Embryonic facial prominence (tissue), 1 donor: ENCODE measurements at regions not wholly inside any gene's neighbourhood (a gene's known extent, or its start where the extent isn't known, plus 50 kb on each side); places are given as distances from the start of the nearest gene placed in this dataset.
"Not testable (repeated sequence)": the region's sequence is repeated elsewhere in the genome, so short reads cannot be mapped to it uniquely, and the experiment has no call there.

Experiments
- DNase-seq: peaks from one replicate; pipeline ENCODE4 v3.0.0-alpha.2; 2016; ENCODE audit errors: extremely low spot score

DNA sequence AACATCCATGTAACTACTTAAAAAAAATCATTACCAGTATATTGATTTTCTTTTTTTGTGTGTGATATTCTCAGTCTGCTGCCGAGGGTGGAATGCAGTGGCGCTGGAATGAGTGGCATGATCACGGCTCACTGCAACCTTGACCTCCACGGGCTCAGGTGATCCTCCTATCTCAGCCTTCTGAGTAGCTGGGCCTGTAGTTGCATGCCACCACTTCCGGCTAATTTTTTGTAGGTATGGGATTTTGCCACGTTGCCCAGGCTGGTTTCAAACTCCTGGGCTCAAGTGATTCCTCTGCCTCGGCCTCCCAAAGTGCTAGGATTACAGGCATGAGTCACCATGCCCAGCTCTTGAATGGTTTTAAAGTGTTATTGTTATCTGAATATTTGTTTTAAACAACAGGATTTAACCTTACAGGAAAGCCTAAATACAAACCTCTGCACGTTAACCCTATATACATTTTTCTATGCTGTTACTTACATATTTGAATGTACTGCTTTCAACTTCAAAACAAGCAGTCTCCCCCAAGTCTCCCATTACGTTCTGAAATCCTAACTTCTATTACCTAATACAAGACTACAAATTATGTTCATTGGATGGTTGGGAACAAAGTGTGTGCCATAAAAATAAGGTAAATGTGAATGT is 61.7 kb downstream of the KPNA2 start:
- DNase-seq: no peak

GRCh38 chr17:68099341-68099753 is 63.8 kb downstream of the KPNA2 start:
- not testable (repeated sequence) for DNase-seq

- DNase-seq: no peak
Observed at GRCh38 chr17:68100000-68100641, 64.6 kb downstream of the KPNA2 start.

GRCh38 chr17:68101075-68101986 is 65.8 kb downstream of the KPNA2 start:
- DNase-seq: peak; percentile 17

DNA sequence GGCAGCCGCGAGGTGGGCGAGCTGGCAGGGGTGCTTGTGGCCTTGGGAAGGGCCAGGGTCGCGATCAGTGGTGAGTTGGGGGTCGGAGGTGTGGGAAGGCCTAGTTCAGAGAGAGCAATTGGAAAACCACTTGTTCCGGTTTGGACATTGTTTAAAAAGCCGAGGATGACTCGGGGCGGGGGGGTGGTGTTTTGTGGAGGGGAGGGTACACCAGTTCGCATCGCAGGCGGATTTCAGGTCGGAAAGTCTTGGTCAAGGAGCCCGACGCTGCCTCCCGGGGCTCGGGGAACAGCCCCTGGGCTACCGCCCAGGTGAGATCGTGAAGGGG is 66.4 kb downstream of the KPNA2 start:
- DNase-seq: no peak

GRCh38 chr17:68102318-68102758 is 66.8 kb downstream of the KPNA2 start:
- no peak for DNase-seq

DNA sequence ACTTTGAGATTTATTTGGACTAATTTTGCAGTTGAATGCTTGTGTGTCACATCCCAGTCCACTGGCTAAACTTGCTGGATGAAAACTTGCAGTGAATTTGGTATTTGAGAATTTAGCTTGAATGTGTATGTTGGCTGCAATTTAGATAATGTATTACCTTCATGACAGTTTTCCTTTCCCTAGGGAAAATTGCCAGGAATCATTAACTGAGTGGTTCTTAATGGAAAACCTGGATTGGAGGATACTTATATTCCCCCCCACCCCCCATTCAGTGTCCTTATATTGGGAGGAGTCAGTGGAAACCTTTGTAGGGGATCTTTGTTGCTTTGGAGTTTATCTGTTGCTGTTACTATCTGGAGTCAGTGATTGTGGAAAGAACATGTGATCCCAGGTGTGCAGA is 67.6 kb downstream of the KPNA2 start:
- DNase-seq: no peak

- DNase-seq: no peak
Observed at GRCh38 chr17:68106085-68106484, 70.5 kb downstream of the KPNA2 start.

DNA sequence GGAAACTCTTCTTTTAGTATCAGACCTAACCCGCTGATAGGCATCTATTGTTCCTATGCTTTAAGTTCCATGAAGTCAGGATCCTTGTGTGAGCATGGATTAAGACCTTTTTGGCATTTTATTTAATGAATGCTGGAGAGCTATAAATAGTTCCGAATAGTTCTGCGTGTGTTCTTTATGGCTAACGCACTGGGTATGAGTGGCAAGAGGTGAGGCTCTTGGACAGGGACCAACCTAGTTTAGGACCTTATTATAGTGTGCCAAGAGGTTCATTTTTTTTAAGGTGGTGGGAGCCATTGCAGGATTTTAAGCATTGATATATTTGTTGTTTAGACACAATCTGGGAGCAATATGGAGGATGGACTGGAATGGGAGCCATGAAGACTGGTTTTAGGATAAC is 71.8 kb downstream of the KPNA2 start:
- DNase-seq: no peak

- DNase-seq: no peak
Observed at GRCh38 chr17:68108313-68109000, 72.9 kb downstream of the KPNA2 start.

GRCh38 chr17:68109404-68109803 is 73.9 kb downstream of the KPNA2 start:
- not testable (repeated sequence) for DNase-seq

DNA sequence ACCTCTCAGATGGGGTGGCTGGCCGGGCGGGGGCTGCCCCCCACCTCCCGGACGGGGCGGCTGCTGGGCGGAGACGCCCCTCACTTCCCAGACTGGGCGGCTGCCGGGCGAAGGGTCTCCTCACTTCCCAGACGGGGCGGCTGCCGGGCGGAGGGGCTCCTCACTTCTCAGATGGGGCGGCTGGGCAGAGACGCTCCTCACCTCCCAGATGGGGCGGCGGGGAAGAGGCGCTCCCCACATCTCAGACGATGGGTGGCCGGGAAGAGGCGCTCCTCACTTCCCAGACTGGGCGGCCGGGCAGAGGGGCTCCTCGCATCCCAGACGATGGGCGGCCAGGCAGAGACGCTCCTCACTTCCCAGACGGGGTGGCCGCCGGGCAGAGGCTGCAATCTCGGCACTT is 80.7 kb downstream of the KPNA2 start:
- not testable (repeated sequence) for DNase-seq

GRCh38 chr17:68122587-68122986 is 87.1 kb downstream of the KPNA2 start:
- DNase-seq: no peak

DNA sequence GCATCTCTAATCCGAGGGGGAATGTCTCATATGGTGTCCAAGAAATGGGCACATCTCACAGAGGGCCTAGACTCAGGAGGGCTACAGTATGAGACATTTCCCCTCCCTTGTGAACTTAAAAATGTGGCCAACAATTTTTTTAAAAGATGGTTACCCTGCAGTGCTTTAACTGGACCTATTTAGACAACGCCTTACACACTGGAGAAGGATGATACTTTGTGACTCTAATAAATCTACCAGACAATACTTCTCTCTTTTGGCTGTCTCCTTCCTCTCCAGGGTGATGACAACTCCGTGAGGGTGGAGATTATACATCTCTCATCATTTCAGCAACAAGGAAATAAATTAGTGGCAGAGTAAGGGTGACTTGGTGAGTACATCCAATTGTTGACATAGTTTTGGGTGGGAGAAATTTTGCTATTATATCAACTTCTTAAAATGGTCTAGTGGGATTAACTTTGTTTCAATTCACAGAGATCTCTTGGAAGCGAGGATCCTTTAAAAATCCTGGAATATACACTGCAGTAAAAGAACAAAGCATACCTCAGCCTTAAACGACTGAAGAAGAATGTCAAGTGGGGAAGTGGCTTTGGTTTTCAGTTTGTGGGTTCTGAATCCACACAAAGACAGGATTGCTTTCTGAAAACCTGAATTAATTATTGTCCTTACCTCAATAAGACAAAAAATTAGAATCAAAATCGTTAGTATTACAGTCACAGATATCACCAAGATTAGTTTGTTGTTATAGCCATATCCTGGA is 89.8 kb downstream of the KPNA2 start:
- no peak for DNase-seq

DNA sequence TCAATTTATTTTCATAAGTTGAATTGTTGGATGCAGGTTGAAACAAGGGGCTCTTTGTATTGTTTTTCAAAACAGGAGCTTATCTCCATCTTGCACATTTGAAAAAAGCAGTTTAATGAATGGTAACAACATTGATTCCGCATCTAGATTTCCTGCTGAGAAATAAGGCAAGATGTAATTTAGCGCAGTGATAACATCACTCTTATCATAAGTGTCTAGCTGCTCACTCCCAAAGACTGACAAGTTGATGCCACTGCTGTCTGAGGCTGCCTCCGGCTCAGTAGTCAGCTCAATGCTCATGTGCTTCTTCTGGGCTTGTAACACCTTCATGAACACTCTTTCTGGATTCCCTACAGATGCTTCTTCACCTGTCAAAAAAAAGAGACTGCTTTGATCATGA is 92.4 kb downstream of the KPNA2 start:
- no peak for DNase-seq

GRCh38 chr17:68131456-68131855 is 95.9 kb downstream of the KPNA2 start:
- no peak for DNase-seq

DNA sequence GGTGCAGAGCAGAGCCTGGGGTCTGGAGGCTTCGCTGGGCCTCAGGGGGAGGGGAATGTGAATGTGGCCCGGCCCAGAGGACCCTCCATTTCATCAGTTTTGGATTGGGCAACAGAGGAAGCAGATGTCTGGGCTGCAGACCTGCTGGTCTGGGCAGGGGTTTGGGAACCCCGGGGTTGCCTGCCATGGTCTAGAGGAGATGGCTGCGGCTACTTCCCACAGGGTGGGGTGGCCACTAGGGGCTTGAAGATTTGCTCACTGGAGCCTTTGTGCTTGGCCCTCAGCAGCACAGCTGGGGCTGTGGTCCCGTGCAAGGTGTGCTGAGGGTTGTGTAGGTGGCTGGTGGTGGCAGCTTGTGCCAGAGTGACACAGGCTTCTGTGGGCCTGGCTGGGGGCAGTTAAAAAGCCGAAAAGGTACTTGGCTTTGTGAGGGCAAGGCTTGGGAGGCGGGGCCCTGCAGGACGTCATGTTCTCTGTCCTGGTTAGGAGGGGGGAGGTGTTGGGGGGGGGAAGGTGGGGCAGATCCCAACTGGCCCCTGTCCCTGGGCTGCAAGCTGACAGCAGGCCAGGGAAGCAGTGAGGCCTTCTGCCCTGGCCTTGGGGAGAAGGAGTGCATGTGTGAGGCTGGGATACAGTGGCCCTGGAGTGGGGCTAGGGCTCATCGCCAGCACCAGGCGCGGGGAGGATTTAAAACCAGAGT is 98.0 kb downstream of the KPNA2 start:
- no peak for DNase-seq

DNA sequence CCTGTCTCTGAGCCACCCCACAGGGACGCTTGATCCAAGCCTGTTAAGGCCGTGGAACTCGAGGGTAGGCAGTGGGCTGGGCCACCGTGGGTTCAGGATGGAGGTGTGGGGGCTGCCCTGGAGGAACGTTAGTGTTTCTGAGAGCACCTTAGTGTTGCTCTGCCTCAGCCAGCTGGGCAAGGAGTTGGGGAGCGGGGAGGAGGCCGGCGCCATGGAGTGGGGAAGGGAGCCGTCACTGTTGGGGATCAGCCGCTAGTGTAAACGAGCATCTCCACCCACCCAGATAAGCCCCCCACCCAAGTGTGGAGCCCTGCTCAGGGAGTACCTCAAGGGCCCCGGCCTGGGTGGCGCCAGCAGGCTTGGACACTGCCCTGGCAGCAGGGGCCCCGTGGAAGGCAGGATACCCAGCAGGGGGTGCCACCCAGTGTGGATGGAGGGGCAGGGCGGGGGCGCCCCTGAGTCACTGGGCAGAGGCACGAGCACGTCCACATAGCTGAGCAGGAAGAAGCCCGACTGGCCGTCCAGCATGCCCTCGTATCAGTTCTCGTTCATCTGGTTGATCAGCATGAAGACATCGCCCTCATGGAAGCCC is 98.6 kb downstream of the KPNA2 start:
- DNase-seq: no peak

DNA sequence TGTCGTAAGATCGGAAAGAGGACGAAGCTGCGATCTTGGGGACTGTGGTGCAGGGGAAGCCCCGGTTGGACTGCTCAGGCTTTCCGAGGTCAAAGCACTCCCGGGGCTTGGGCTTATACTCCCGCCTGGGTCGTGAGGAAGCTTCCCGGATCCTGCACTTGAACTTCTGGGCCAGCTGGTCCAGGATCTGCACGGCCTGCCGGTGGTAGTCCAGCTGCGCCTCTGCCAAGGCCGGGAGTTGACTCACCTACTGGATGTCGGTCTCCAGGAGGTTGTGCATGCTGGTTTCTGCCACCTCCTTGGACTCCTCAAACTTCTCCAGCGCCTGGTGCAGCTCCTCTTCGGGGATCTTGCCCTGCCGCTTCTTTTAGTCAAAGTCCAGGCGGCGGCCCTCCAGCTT is 99.2 kb downstream of the KPNA2 start:
- no peak for DNase-seq

GRCh38 chr17:68135141-68135887 is 99.8 kb downstream of the KPNA2 start:
- DNase-seq: no peak
